ENCODE measurements at regions not wholly inside any gene's neighbourhood (a gene's known extent, or its start where the extent isn't known, plus 50 kb on each side); places are given as distances from the start of the nearest gene placed in this dataset.

GRCh38 chrX:150094375-150094774 lies 156.1 kb upstream of the EOLA2 start:
- TF ChIP-seq CTCF (conservative IDR thresholded peaks at IDR 0.05; ENCODE audit: low read depth, low read length), result no peak
- TF ChIP-seq EZH2 (IDR thresholded peaks at IDR 0.05; ENCODE audit: borderline replicate concordance, low read depth, low read length, poor library complexity, severe bottlenecking), result no peak
